ENCODE measurements at regions not wholly inside any gene's neighbourhood (a gene's known extent, or its start where the extent isn't known, plus 50 kb on each side); places are given as distances from the start of the nearest gene placed in this dataset.

- Histone ChIP-seq H3K9me3 (replicated peaks) (no peaks in the 10 kb centered on the region), H3K27ac (replicated peaks) (peak overlapping the region; percentile 68), H3K4me1 (peaks cover 23% of the 10 kb centered on the region), H3K27me3 (ENCODE audit: low read depth) (no peaks in the 10 kb centered on the region), H3K4me3 (no peak overlapping the region), H3K36me3 (no peaks in the 10 kb centered on the region)
- TF ChIP-seq CTCF (IDR thresholded peaks at IDR 0.05; ENCODE audit: borderline replicate concordance), result no peak
- intact Hi-C loops (cut with micrococcal nuclease), result no loop called here
- no peak for DNase-seq
Measured at GRCh38 chr14:51318813-51319597, 79.0 kb downstream of the TMX1 start.

GRCh38 chr14:51321036-51321435 lies 81.0 kb downstream of the TMX1 start:
- no peak for TF ChIP-seq CTCF (IDR thresholded peaks at IDR 0.05; ENCODE audit: borderline replicate concordance)
- no peak for DNase-seq
- no peaks in the 10 kb centered on the region for H3K36me3 ChIP-seq
- H3K4me1 ChIP-seq, result peaks cover 23% of the 10 kb centered on the region
- no peaks in the 10 kb centered on the region for H3K9me3 ChIP-seq (replicated peaks)
- H3K4me3 ChIP-seq, result no peak overlapping the region
- H3K27me3 ChIP-seq (ENCODE audit: low read depth), result no peaks in the 10 kb centered on the region
- no peak overlapping the region for H3K27ac ChIP-seq (replicated peaks)
- intact Hi-C loops (cut with micrococcal nuclease), result no loop called here

GRCh38 chr14:51323492-51323891 lies 83.4 kb downstream of the TMX1 start:
- Histone ChIP-seq H3K27me3 (ENCODE audit: low read depth) (no peaks in the 10 kb centered on the region), H3K36me3 (no peaks in the 10 kb centered on the region), H3K9me3 (replicated peaks) (no peaks in the 10 kb centered on the region), H3K4me1 (peaks cover 32% of the 10 kb centered on the region), H3K27ac (replicated peaks) (no peak overlapping the region), H3K4me3 (no peak overlapping the region)
- no peak for DNase-seq
- intact Hi-C loops (cut with micrococcal nuclease), result no loop called here
- TF ChIP-seq CTCF (IDR thresholded peaks at IDR 0.05; ENCODE audit: borderline replicate concordance), result no peak

GRCh38 chr14:51327376-51327775 lies 87.3 kb downstream of the TMX1 start:
- no peaks in the 10 kb centered on the region for H3K27me3 ChIP-seq (ENCODE audit: low read depth)
- intact Hi-C loops (cut with micrococcal nuclease), result no loop called here
- H3K27ac ChIP-seq (replicated peaks), result peak overlapping the region; percentile 75
- no peaks in the 10 kb centered on the region for H3K9me3 ChIP-seq (replicated peaks)
- H3K36me3 ChIP-seq, result no peaks in the 10 kb centered on the region
- DNase-seq, result no peak
- TF ChIP-seq CTCF (IDR thresholded peaks at IDR 0.05; ENCODE audit: borderline replicate concordance), result no peak
- peaks cover 32% of the 10 kb centered on the region for H3K4me1 ChIP-seq
- H3K4me3 ChIP-seq, result no peak overlapping the region

- Histone ChIP-seq H3K4me1 (peaks cover 32% of the 10 kb centered on the region), H3K27ac (replicated peaks) (peak overlapping the region; percentile 75), H3K4me3 (no peak overlapping the region), H3K36me3 (no peaks in the 10 kb centered on the region), H3K27me3 (ENCODE audit: low read depth) (no peaks in the 10 kb centered on the region), H3K9me3 (replicated peaks) (no peaks in the 10 kb centered on the region)
- no peak for TF ChIP-seq CTCF (IDR thresholded peaks at IDR 0.05; ENCODE audit: borderline replicate concordance)
- DNase-seq, result no peak
- intact Hi-C loops (cut with micrococcal nuclease), result no loop called here
Measured at GRCh38 chr14:51328064-51328771, 88.2 kb downstream of the TMX1 start.

Measured in left ventricle myocardium inferior (tissue), 1 donor.